ENCODE measurements at regions not wholly inside any gene's neighbourhood (a gene's known extent, or its start where the extent isn't known, plus 50 kb on each side); places are given as distances from the start of the nearest gene placed in this dataset.

- H3K27ac Mint-ChIP-seq: no peak overlapping the region
- Histone ChIP-seq H3K4me2 (ENCODE audit: insufficient read depth, insufficient read length, low read length) (no peak overlapping the region), H3K9ac (ENCODE audit: extremely low read depth, insufficient read length, low read length) (no peak overlapping the region), H3K4ac (ENCODE audit: low read depth, low read length) (no peak overlapping the region), H2AK5ac (ENCODE audit: insufficient read length, low read length) (no peak overlapping the region), H3K56ac (ENCODE audit: insufficient read length, low read depth, low read length) (no peak overlapping the region), H3K18ac (ENCODE audit: insufficient read length, low read depth, low read length) (no peak overlapping the region), H3K4me1 (ENCODE audit: insufficient read depth, low read length) (peaks cover 2% of the 10 kb centered on the region; the same call in 1 of the 2 replicates), H2BK5ac (ENCODE audit: insufficient read length, low read length) (no peak overlapping the region), H3T11ph (ENCODE audit: low read length) (no peak overlapping the region), H3K23me2 (ENCODE audit: insufficient read length, low read depth, low read length, poor library complexity, severe bottlenecking) (no peaks in the 10 kb centered on the region), H2BK120ac (ENCODE audit: low read depth, low read length, poor library complexity, severe bottlenecking) (no peak overlapping the region), H3K27me3 (ENCODE audit: insufficient read depth, low read length) (no peaks in the 10 kb centered on the region), H3K79me1 (ENCODE audit: insufficient read depth, low read depth, low read length, poor library complexity, severe bottlenecking) (no peaks in the 10 kb centered on the region), H2BK12ac (ENCODE audit: insufficient read length, low read depth, low read length) (no peak overlapping the region), H2BK20ac (ENCODE audit: low read depth, low read length, poor library complexity, severe bottlenecking) (no peak overlapping the region), H4K20me1 (ENCODE audit: control insufficient read depth, insufficient read depth, insufficient read length) (no peaks in the 10 kb centered on the region), H3K9me3 (ENCODE audit: control insufficient read depth, low read depth, low read length) (no peaks in the 10 kb centered on the region), H2AFZ (ENCODE audit: low read length) (no peak overlapping the region), H3K79me2 (ENCODE audit: insufficient read depth, low read length) (no peaks in the 10 kb centered on the region), H3K23ac (ENCODE audit: insufficient read length, low read depth, low read length) (no peak overlapping the region), H2BK15ac (ENCODE audit: low read depth, low read length) (no peak overlapping the region), H4K5ac (ENCODE audit: insufficient read length, low read depth, low read length) (no peak overlapping the region), H4K91ac (ENCODE audit: insufficient read length, low read depth, low read length) (no peak overlapping the region), H3K27ac (ENCODE audit: insufficient read length, low read depth, low read length) (no peak overlapping the region), H4K8ac (replicated peaks; ENCODE audit: insufficient read length, low read depth, low read length) (no peak overlapping the region), H3K14ac (ENCODE audit: insufficient read depth, low read length) (no peak overlapping the region)
- H3K9me3 Mint-ChIP-seq: no peaks in the 10 kb centered on the region
- no peak overlapping the region for H3K4me3 Mint-ChIP-seq
- DNase-seq: no peak
- H3K27me3 Mint-ChIP-seq (ENCODE audit: low read depth): peaks cover 3% of the 10 kb centered on the region; the same call in 1 of the 2 replicates
- H3K4me1 Mint-ChIP-seq: peaks cover 18 to 24% of the 10 kb centered on the region in 2 experiments
- WGBS (ENCODE audit: extremely low coverage, insufficient read length, low lambda C conversion rate): no CpG with 5 or more reads among the region's 4 CpGs
- no peaks in the 10 kb centered on the region for H3K36me3 Mint-ChIP-seq (ENCODE audit: insufficient read depth in 1 of 3, low read depth in 3 of 3)
- TF ChIP-seq CTCF (conservative IDR thresholded peaks at IDR 0.05): no peak
These were observed 626.7 kb upstream of the ADAMTS16 start for GRCh38 chr5:4513381-4513780.

All from H9 (cell line).